Activated B cell treated with CpG ODN at 0.5 μM for 24 hours (primary cell): ENCODE measurements at regions not wholly inside any gene's neighbourhood (a gene's known extent, or its start where the extent isn't known, plus 50 kb on each side); places are given as distances from the start of the nearest gene placed in this dataset.

ENCODE experiments used
- ATAC-seq: fragments of 200-7000 bp; cut with Tn5 transposase; one replicate; pipeline ENCODE4 v1.10.0; 2021; ENCODE audit warnings: low read depth, mild to moderate bottlenecking, moderate library complexity
- CTCF ChIA-PET: fragments of 350-600 bp; sonication (Branson Sonifier 250); formaldehyde crosslinking; loops from one replicate; lab custom pipeline; 2021; ENCODE audit warnings: antibody characterized with exemption; lab: Charles Lee
- POLR2A ChIA-PET: fragments of 350-600 bp; sonication (Branson Sonifier 250); formaldehyde crosslinking; loops from one replicate; lab custom pipeline; 2021; ENCODE audit warnings: antibody characterized with exemption; lab: Charles Lee
- DNase-seq: peaks from one replicate; pipeline ENCODE4 v3.0.0; 2022
- H3K27ac Mint-ChIP-seq: one replicate; pipeline ENCODE4 v1.8.0; 2020; ENCODE audit warnings: mixed read lengths
- H3K27me3 Mint-ChIP-seq: one replicate; pipeline ENCODE4 v1.8.0; 2021; ENCODE audit warnings: mixed read lengths
- H3K36me3 Mint-ChIP-seq: one replicate; pipeline ENCODE4 v1.8.0; 2021; ENCODE audit warnings: low read depth, mixed read lengths
- H3K4me1 Mint-ChIP-seq: one replicate; pipeline ENCODE4 v1.8.0; 2021; ENCODE audit warnings: mixed read lengths
- H3K4me3 Mint-ChIP-seq: one replicate; pipeline ENCODE4 v1.8.0; 2020; ENCODE audit warnings: mild to moderate bottlenecking, mixed read lengths
- H3K9me3 Mint-ChIP-seq: one replicate; pipeline ENCODE4 v1.8.0; 2020; ENCODE audit warnings: mixed read lengths
- intact Hi-C: fragments of 100-400 bp; cut with micrococcal nuclease; formaldehyde crosslinking; loops from one replicate; pipeline ENCODE4 v1.15.1; 2024
- TF ChIP-seq, protein P1 (sequence below): fragments of 200-600 bp; IDR thresholded peaks from one replicate; pipeline ENCODE4 v1.8.0; 2022; ENCODE audit warnings: antibody characterized with exemption, mild to moderate bottlenecking

DNA sequence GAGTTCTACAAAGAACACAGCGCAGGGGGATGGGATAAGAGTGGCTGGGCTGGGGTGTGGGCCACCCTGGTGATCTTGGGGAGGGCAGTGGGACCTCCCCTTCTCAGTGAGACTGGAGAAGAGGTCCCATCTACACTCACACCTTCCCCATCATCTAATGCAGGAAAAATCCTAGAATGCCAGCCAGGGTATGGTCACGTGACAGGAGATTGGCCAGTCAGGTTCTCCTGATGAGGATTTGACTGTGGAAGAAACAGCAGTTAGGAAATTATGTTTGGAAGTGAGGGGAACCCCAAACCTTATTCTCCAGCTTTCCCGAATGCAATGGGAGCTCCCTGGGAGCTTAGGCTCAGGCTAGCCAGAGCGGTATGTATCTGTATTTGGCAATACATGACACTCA is 158.8 kb upstream of the GRB10 start:
- intact Hi-C loops = no loop called here
- H3K4me1 Mint-ChIP-seq = no peaks in the 10 kb centered on the region
- no peak overlapping the region for H3K27ac Mint-ChIP-seq
- DNase-seq (no peak), ATAC-seq (no peak)
- TF ChIP-seq, protein P1, sequence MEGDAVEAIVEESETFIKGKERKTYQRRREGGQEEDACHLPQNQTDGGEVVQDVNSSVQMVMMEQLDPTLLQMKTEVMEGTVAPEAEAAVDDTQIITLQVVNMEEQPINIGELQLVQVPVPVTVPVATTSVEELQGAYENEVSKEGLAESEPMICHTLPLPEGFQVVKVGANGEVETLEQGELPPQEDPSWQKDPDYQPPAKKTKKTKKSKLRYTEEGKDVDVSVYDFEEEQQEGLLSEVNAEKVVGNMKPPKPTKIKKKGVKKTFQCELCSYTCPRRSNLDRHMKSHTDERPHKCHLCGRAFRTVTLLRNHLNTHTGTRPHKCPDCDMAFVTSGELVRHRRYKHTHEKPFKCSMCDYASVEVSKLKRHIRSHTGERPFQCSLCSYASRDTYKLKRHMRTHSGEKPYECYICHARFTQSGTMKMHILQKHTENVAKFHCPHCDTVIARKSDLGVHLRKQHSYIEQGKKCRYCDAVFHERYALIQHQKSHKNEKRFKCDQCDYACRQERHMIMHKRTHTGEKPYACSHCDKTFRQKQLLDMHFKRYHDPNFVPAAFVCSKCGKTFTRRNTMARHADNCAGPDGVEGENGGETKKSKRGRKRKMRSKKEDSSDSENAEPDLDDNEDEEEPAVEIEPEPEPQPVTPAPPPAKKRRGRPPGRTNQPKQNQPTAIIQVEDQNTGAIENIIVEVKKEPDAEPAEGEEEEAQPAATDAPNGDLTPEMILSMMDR = no peak
- no peaks in the 10 kb centered on the region for H3K27me3 Mint-ChIP-seq
- H3K36me3 Mint-ChIP-seq = no peaks in the 10 kb centered on the region
- CTCF ChIA-PET = no interaction called here
- H3K9me3 Mint-ChIP-seq = peaks cover 3% of the 10 kb centered on the region
- no peak overlapping the region for H3K4me3 Mint-ChIP-seq
- POLR2A ChIA-PET = no interaction called here

DNA sequence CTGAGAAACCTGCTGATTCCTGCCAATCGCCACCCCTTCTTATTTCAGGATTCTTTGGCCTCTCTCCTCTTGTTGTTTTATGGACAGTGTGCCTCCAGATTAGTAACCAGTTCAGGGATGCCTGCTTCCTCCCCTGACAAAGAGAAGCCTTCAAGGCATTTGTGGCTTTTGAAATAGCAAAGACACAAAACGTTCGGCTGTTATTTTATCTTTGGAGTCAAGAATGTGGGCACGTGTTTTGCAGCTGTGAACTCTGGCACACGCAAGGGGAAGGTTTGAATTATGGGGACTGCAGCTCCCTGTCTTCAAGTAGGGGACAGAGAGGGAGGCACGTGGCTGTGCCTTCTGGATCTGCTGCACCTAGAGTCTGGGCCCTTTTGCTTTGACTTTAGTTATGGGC is 157.9 kb upstream of the GRB10 start:
- Mint-ChIP-seq H3K36me3 (no peaks in the 10 kb centered on the region), H3K4me1 (no peaks in the 10 kb centered on the region), H3K27ac (no peak overlapping the region), H3K4me3 (no peak overlapping the region), H3K9me3 (peaks cover 8% of the 10 kb centered on the region), H3K27me3 (no peaks in the 10 kb centered on the region)
- DNase-seq (no peak), ATAC-seq (no peak)
- intact Hi-C loops = no loop called here
- TF ChIP-seq, protein P1 = no peak
- CTCF ChIA-PET = no interaction called here
- POLR2A ChIA-PET = no interaction called here

DNA sequence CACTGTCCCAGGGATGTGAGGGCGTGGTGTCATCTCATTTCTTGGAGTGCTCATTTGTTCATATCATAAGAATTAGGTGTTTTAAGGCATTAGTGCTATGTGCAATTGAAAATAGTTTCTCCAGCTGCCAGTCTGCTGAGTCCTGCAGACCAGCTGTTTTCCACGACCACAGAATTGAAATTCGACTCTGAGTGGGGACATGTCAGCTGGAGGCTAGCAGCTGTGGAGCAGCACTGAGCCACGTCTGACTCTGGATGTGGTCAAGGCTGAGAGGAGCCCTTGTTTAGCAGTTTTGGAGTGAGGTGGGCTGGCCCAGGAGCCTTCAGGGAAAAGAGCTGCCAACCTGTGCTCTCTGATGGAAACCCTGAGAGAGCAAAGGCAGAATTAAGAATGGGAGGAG is 156.3 kb upstream of the GRB10 start:
- H3K4me1 Mint-ChIP-seq = no peaks in the 10 kb centered on the region

DNA sequence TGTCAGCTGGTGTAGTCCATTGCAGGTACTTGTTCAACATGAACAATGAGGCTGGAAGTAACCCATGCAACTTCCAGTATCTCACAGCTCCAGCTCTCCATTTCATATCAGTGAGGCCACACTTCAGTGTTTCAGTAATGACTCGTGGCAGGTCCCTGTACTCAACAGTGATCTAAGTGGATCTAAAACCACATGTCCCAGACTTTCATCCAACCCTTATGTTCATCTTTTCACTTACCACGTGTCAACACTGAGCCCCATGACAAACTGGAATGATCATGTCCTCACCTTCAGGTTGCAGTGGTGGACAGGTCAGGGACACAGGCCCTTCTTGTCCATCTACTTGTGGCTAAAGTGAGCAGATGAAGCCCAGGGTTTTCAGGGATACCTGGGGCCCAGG is 155.0 kb upstream of the GRB10 start:
- intact Hi-C loops = no loop called here
- Mint-ChIP-seq H3K4me3 (no peak overlapping the region), H3K9me3 (peaks cover 12% of the 10 kb centered on the region), H3K27ac (no peak overlapping the region), H3K27me3 (peaks cover 2% of the 10 kb centered on the region), H3K4me1 (no peaks in the 10 kb centered on the region), H3K36me3 (no peaks in the 10 kb centered on the region)
- CTCF ChIA-PET = no interaction called here
- POLR2A ChIA-PET = no interaction called here
- DNase-seq (no peak), ATAC-seq (no peak)
- TF ChIP-seq, protein P1 = no peak

More for the DNA sequence above, 156.3 kb upstream of the GRB10 start:
- Mint-ChIP-seq H3K27ac (no peak overlapping the region), H3K27me3 (peaks cover 2% of the 10 kb centered on the region), H3K36me3 (no peaks in the 10 kb centered on the region), H3K4me3 (no peak overlapping the region), H3K9me3 (peaks cover 12% of the 10 kb centered on the region)
- TF ChIP-seq, protein P1 = no peak
- ChIA-PET POLR2A (no interaction called here), CTCF (no interaction called here)
- DNase-seq = no peak
- ATAC-seq = no peak
- intact Hi-C loops = no loop called here

DNA sequence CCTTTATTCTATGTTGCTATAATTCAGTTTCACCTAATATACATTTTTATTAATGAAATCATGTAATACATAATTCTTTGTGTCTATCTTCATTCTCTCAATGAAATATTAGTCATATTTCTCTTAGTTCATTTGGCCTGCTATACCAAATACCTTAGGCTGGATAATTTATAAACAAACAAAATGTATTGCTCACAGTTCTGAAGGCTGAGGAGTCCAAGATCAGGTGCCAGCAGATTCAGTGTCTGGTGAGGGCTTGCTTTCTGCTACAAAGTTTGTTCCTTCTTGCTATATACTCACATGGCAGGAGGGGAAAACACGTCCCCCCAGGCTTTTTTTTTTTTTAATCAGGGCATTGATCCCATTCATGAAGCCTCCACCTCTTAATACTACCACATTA is 143.4 kb upstream of the GRB10 start:
- TF ChIP-seq, protein P1 = no peak
- intact Hi-C loops = no loop called here
- Mint-ChIP-seq H3K4me1 (no peaks in the 10 kb centered on the region), H3K27ac (no peak overlapping the region), H3K4me3 (no peak overlapping the region), H3K27me3 (no peaks in the 10 kb centered on the region), H3K36me3 (no peaks in the 10 kb centered on the region), H3K9me3 (no peaks in the 10 kb centered on the region)
- ChIA-PET POLR2A (no interaction called here), CTCF (no interaction called here)
- no peak for DNase-seq
- ATAC-seq = no peak
